ENCODE measurements at regions not wholly inside any gene's neighbourhood (a gene's known extent, or its start where the extent isn't known, plus 50 kb on each side); places are given as distances from the start of the nearest gene placed in this dataset.

GRCh38 chr14:85316701-85317410 is 213.1 kb upstream of the FLRT2 start:
- no peak for TF ChIP-seq POLR2A (IDR thresholded peaks at IDR 0.05)
- TF ChIP-seq CTCF (IDR thresholded peaks at IDR 0.05) = no peak
- 59 to 66% methylated on average over 2 of the region's 2 CpGs for WGBS, 2 donors
- intact Hi-C loops (cut with DNase I; ENCODE audit: low total_unique reads) = no loop called here
- DNase-seq (ENCODE audit: low spot score in 2 of 2) = no peak
- no peak overlapping the region for H3K4me3 ChIP-seq (ENCODE audit: low read depth, poor library complexity, severe bottlenecking)

GRCh38 chr14:85317491-85318021 is 212.4 kb upstream of the FLRT2 start:
- no peak overlapping the region for H3K4me3 ChIP-seq (ENCODE audit: low read depth, poor library complexity, severe bottlenecking)
- intact Hi-C loops (cut with DNase I; ENCODE audit: low total_unique reads) = no loop called here
- 76 to 80% methylated on average over 3 of the region's 3 CpGs for whole genome bisulfite sequencing, 2 donors
- TF ChIP-seq CTCF (IDR thresholded peaks at IDR 0.05) (no peak), POLR2A (IDR thresholded peaks at IDR 0.05) (no peak)
- no peak for DNase-seq (ENCODE audit: low spot score in 2 of 2)

- intact Hi-C loops (cut with DNase I; ENCODE audit: low total_unique reads) = no loop called here
- TF ChIP-seq POLR2A (IDR thresholded peaks at IDR 0.05) = no peak
- no peak for TF ChIP-seq CTCF (IDR thresholded peaks at IDR 0.05)
- no peak overlapping the region for H3K4me3 ChIP-seq (ENCODE audit: low read depth, poor library complexity, severe bottlenecking)
- WGBS, 2 donors = 66 to 69% methylated on average over 5 of the region's 5 CpGs
- no peak for DNase-seq (ENCODE audit: low spot score in 2 of 2)
Observed at GRCh38 chr14:85319101-85319500, 210.8 kb upstream of the FLRT2 start.

GRCh38 chr14:85319998-85320630 is 209.8 kb upstream of the FLRT2 start:
- intact Hi-C loops (cut with DNase I; ENCODE audit: low total_unique reads) = no loop called here
- no peak overlapping the region for H3K4me3 ChIP-seq (ENCODE audit: low read depth, poor library complexity, severe bottlenecking)

More at GRCh38 chr14:85319998-85320630, 209.8 kb upstream of the FLRT2 start:
- 44 to 48% methylated on average over 6 of the region's 6 CpGs for WGBS, 2 donors
- DNase-seq (ENCODE audit: low spot score in 2 of 2) = no peak
- no peak for TF ChIP-seq POLR2A (IDR thresholded peaks at IDR 0.05)
- no peak for TF ChIP-seq CTCF (IDR thresholded peaks at IDR 0.05)
